GM12875 (cell line): ENCODE measurements at regions not wholly inside any gene's neighbourhood (a gene's known extent, or its start where the extent isn't known, plus 50 kb on each side); places are given as distances from the start of the nearest gene placed in this dataset.

Experiments
- H3K4me3 ChIP-seq: one replicate; pipeline ENCODE4 v1.5.1; 2011; ENCODE audit warnings: low read depth, low read length, control low read depth
- CTCF ChIP-seq: IDR thresholded peaks from 2 replicates; pipeline ENCODE4 v1.5.1; 2011; ENCODE audit warnings: low read depth, mild to moderate bottlenecking, control low read depth, inconsistent platforms, low read length, moderate library complexity, borderline replicate concordance; ENCODE audit not compliant: insufficient read depth

GRCh38 chr2:59986511-59986910 is 566.9 kb downstream of the BCL11A start:
- TF ChIP-seq CTCF = no peak
- H3K4me3 ChIP-seq = no peak overlapping the region

GRCh38 chr2:59985923-59986322 is 567.5 kb downstream of the BCL11A start:
- no peak overlapping the region for H3K4me3 ChIP-seq
- TF ChIP-seq CTCF = no peak

GRCh38 chr2:59974051-59974766 is 579.2 kb downstream of the BCL11A start:
- no peak for TF ChIP-seq CTCF
- no peak overlapping the region for H3K4me3 ChIP-seq

- no peak for TF ChIP-seq CTCF
- no peak overlapping the region for H3K4me3 ChIP-seq
These were observed 584.3 kb downstream of the BCL11A start for GRCh38 chr2:59969161-59969560.

GRCh38 chr2:59968441-59968840 is 585.0 kb downstream of the BCL11A start:
- no peak overlapping the region for H3K4me3 ChIP-seq
- no peak for TF ChIP-seq CTCF

- H3K4me3 ChIP-seq = no peak overlapping the region
- TF ChIP-seq CTCF = no peak
These were observed 585.8 kb downstream of the BCL11A start for GRCh38 chr2:59967691-59968090.

GRCh38 chr2:59963157-59963556 is 590.3 kb downstream of the BCL11A start:
- TF ChIP-seq CTCF = no peak
- no peak overlapping the region for H3K4me3 ChIP-seq
